ENCODE measurements at regions not wholly inside any gene's neighbourhood (a gene's known extent, or its start where the extent isn't known, plus 50 kb on each side); places are given as distances from the start of the nearest gene placed in this dataset.

GRCh38 chr4:132281733-132282132, 867.4 kb upstream of the PCDH10 start:
- DNase-seq (ENCODE audit: low read depth, low spot score) = no peak
- H3K4me3 ChIP-seq = no peak overlapping the region
- H3K27ac ChIP-seq = no peak overlapping the region
- no peaks in the 10 kb centered on the region; the same call in 1 of the 2 replicates for H3K9me3 ChIP-seq (ENCODE audit: low read depth, low read length)
- H3K9ac ChIP-seq (ENCODE audit: insufficient read length) = no peak overlapping the region
- no peaks in the 10 kb centered on the region for H3K36me3 ChIP-seq (ENCODE audit: insufficient read depth, low read length)
- TF ChIP-seq FOXP2 (optimal IDR thresholded peaks at IDR 0.05; ENCODE audit: control extremely low read depth, extremely low read length, insufficient read depth) (no peak), EZH2 (IDR thresholded peaks at IDR 0.05) (no peak), POLR2AphosphoS5 (IDR thresholded peaks at IDR 0.05; ENCODE audit: borderline replicate concordance, low read depth, low read length) (no peak)

GRCh38 chr4:132284910-132285426, 864.1 kb upstream of the PCDH10 start:
- H3K4me3 ChIP-seq = no peak overlapping the region
- no peak overlapping the region for H3K27ac ChIP-seq
- no peak overlapping the region for H3K9ac ChIP-seq (ENCODE audit: insufficient read length)
- no peak for DNase-seq (ENCODE audit: low read depth, low spot score)
- TF ChIP-seq POLR2AphosphoS5 (IDR thresholded peaks at IDR 0.05; ENCODE audit: borderline replicate concordance, low read depth, low read length) (no peak), EZH2 (IDR thresholded peaks at IDR 0.05) (no peak), FOXP2 (optimal IDR thresholded peaks at IDR 0.05; ENCODE audit: control extremely low read depth, extremely low read length, insufficient read depth) (no peak)
- no peaks in the 10 kb centered on the region for H3K36me3 ChIP-seq (ENCODE audit: insufficient read depth, low read length)
- H3K9me3 ChIP-seq (ENCODE audit: low read depth, low read length) = no peaks in the 10 kb centered on the region

GRCh38 chr4:132297346-132297745, 851.7 kb upstream of the PCDH10 start:
- TF ChIP-seq EZH2 (IDR thresholded peaks at IDR 0.05) (no peak), POLR2AphosphoS5 (IDR thresholded peaks at IDR 0.05; ENCODE audit: borderline replicate concordance, low read depth, low read length) (no peak), FOXP2 (optimal IDR thresholded peaks at IDR 0.05; ENCODE audit: control extremely low read depth, extremely low read length, insufficient read depth) (no peak)
- peak; percentile 24 for DNase-seq (ENCODE audit: low read depth, low spot score)
- Histone ChIP-seq H3K9me3 (ENCODE audit: low read depth, low read length) (no peaks in the 10 kb centered on the region), H3K36me3 (ENCODE audit: insufficient read depth, low read length) (no peaks in the 10 kb centered on the region), H3K4me3 (no peak overlapping the region), H3K9ac (ENCODE audit: insufficient read length) (no peak overlapping the region), H3K27ac (no peak overlapping the region)

GRCh38 chr4:132299841-132300240, 849.3 kb upstream of the PCDH10 start:
- no peaks in the 10 kb centered on the region for H3K36me3 ChIP-seq (ENCODE audit: insufficient read depth, low read length)
- TF ChIP-seq FOXP2 (optimal IDR thresholded peaks at IDR 0.05; ENCODE audit: control extremely low read depth, extremely low read length, insufficient read depth) = no peak
- no peak for TF ChIP-seq EZH2 (IDR thresholded peaks at IDR 0.05)
- TF ChIP-seq POLR2AphosphoS5 (IDR thresholded peaks at IDR 0.05; ENCODE audit: borderline replicate concordance, low read depth, low read length) = no peak
- no peak for DNase-seq (ENCODE audit: low read depth, low spot score)
- H3K4me3 ChIP-seq = no peak overlapping the region
- H3K27ac ChIP-seq = peak overlapping the region; percentile 37; the same call in 1 of the 2 replicates
- H3K9ac ChIP-seq (ENCODE audit: insufficient read length) = no peak overlapping the region
- H3K9me3 ChIP-seq (ENCODE audit: low read depth, low read length) = no peaks in the 10 kb centered on the region

GRCh38 chr4:132312521-132312920, 836.6 kb upstream of the PCDH10 start:
- no peak overlapping the region for H3K4me3 ChIP-seq
- no peak overlapping the region for H3K9ac ChIP-seq (ENCODE audit: insufficient read length)
- TF ChIP-seq POLR2AphosphoS5 (IDR thresholded peaks at IDR 0.05; ENCODE audit: borderline replicate concordance, low read depth, low read length) (no peak), FOXP2 (optimal IDR thresholded peaks at IDR 0.05; ENCODE audit: control extremely low read depth, extremely low read length, insufficient read depth) (no peak), EZH2 (IDR thresholded peaks at IDR 0.05) (no peak)
- no peak overlapping the region for H3K27ac ChIP-seq
- no peak for DNase-seq (ENCODE audit: low read depth, low spot score)
- H3K9me3 ChIP-seq (ENCODE audit: low read depth, low read length) = no peaks in the 10 kb centered on the region
- no peaks in the 10 kb centered on the region for H3K36me3 ChIP-seq (ENCODE audit: insufficient read depth, low read length)

GRCh38 chr4:132313852-132314251, 835.2 kb upstream of the PCDH10 start:
- Histone ChIP-seq H3K36me3 (ENCODE audit: insufficient read depth, low read length) (no peaks in the 10 kb centered on the region), H3K4me3 (no peak overlapping the region), H3K9me3 (ENCODE audit: low read depth, low read length) (no peaks in the 10 kb centered on the region), H3K9ac (ENCODE audit: insufficient read length) (no peak overlapping the region), H3K27ac (no peak overlapping the region)
- no peak for TF ChIP-seq POLR2AphosphoS5 (IDR thresholded peaks at IDR 0.05; ENCODE audit: borderline replicate concordance, low read depth, low read length)
- no peak for TF ChIP-seq FOXP2 (optimal IDR thresholded peaks at IDR 0.05; ENCODE audit: control extremely low read depth, extremely low read length, insufficient read depth)
- TF ChIP-seq EZH2 (IDR thresholded peaks at IDR 0.05) = no peak
- DNase-seq (ENCODE audit: low read depth, low spot score) = no peak

DNA sequence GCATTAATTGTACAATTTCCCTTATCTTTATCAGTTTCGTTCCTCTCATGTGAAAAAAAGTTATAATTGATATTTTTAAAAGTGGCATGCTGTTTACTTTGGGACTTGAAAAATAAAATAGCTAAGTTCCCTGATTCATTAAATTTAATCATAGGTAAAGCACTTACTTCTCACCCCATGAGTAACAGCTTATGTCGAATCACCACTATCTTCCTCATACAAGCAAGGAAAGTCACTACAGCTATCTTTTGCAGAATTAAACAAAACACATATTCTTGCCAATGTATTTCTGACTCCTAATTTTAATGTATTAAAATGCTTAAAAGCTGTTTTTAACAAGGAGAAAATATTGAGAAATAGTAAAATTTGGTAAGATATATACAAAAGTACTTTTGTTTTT, 832.4 kb upstream of the PCDH10 start:
- Histone ChIP-seq H3K4me3 (no peak overlapping the region), H3K36me3 (ENCODE audit: insufficient read depth, low read length) (no peaks in the 10 kb centered on the region), H3K9me3 (ENCODE audit: low read depth, low read length) (no peaks in the 10 kb centered on the region), H3K9ac (ENCODE audit: insufficient read length) (no peak overlapping the region), H3K27ac (no peak overlapping the region)
- no peak for TF ChIP-seq FOXP2 (optimal IDR thresholded peaks at IDR 0.05; ENCODE audit: control extremely low read depth, extremely low read length, insufficient read depth)
- DNase-seq (ENCODE audit: low read depth, low spot score) = no peak

DNA sequence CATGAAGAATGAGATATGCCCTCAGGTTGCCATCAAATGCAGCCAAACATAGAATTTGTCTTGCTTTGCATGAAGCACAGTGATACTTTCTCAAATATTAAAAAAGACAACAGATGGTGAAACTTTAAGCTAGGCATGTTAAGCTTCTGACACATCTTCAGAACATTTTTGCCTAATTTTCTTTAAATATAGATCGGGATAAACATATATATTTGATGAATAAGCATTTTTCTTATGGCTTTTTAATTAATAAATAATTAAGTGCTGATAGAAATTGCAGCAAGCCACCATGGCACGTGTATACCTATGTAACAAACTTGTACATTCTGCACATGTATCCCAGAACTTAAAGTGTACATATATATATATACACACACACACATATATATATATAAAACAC, 831.2 kb upstream of the PCDH10 start:
- Histone ChIP-seq H3K9me3 (ENCODE audit: low read depth, low read length) (no peaks in the 10 kb centered on the region), H3K9ac (ENCODE audit: insufficient read length) (no peak overlapping the region), H3K27ac (no peak overlapping the region), H3K36me3 (ENCODE audit: insufficient read depth, low read length) (no peaks in the 10 kb centered on the region), H3K4me3 (no peak overlapping the region)
- no peak for TF ChIP-seq EZH2 (IDR thresholded peaks at IDR 0.05)
- no peak for TF ChIP-seq POLR2AphosphoS5 (IDR thresholded peaks at IDR 0.05; ENCODE audit: borderline replicate concordance, low read depth, low read length)
- TF ChIP-seq FOXP2 (optimal IDR thresholded peaks at IDR 0.05; ENCODE audit: control extremely low read depth, extremely low read length, insufficient read depth) = no peak
- DNase-seq (ENCODE audit: low read depth, low spot score) = no peak

GRCh38 chr4:132328761-132329160, 820.3 kb upstream of the PCDH10 start:
- TF ChIP-seq EZH2 (IDR thresholded peaks at IDR 0.05) = no peak
- TF ChIP-seq FOXP2 (optimal IDR thresholded peaks at IDR 0.05; ENCODE audit: control extremely low read depth, extremely low read length, insufficient read depth) = no peak
- no peak for TF ChIP-seq POLR2AphosphoS5 (IDR thresholded peaks at IDR 0.05; ENCODE audit: borderline replicate concordance, low read depth, low read length)

More at GRCh38 chr4:132328761-132329160, 820.3 kb upstream of the PCDH10 start:
- H3K4me3 ChIP-seq = no peak overlapping the region
- no peaks in the 10 kb centered on the region for H3K9me3 ChIP-seq (ENCODE audit: low read depth, low read length)
- no peak overlapping the region for H3K9ac ChIP-seq (ENCODE audit: insufficient read length)
- no peaks in the 10 kb centered on the region for H3K36me3 ChIP-seq (ENCODE audit: insufficient read depth, low read length)
- DNase-seq (ENCODE audit: low read depth, low spot score) = no peak
- H3K27ac ChIP-seq = no peak overlapping the region
